Omental fat pad (tissue), 3 donors: ENCODE measurements at regions not wholly inside any gene's neighbourhood (a gene's known extent, or its start where the extent isn't known, plus 50 kb on each side); places are given as distances from the start of the nearest gene placed in this dataset.

Experiments used
- ATAC-seq: fragments of 150-250 bp; one replicate; pipeline ENCODE4 v1.9.1; 2016; ENCODE audit warnings: mild to moderate bottlenecking, moderate library complexity; ENCODE audit not compliant: low FRiP score
- DNase-seq: peaks from one replicate; pipeline ENCODE4 v3.0.0-alpha.2; 2019; ENCODE audit warnings: low spot score
- TF ChIP-seq, protein P1 (sequence below), 3 donors: fragments of 450-650 bp; IDR thresholded peaks; one replicate each; pipeline ENCODE4 v1.5.1; 2016 to 2017; ENCODE audit warnings: antibody characterized with exemption in 3 of 3, mild to moderate bottlenecking in 3 of 3, moderate library complexity in 2 of 3

DNA sequence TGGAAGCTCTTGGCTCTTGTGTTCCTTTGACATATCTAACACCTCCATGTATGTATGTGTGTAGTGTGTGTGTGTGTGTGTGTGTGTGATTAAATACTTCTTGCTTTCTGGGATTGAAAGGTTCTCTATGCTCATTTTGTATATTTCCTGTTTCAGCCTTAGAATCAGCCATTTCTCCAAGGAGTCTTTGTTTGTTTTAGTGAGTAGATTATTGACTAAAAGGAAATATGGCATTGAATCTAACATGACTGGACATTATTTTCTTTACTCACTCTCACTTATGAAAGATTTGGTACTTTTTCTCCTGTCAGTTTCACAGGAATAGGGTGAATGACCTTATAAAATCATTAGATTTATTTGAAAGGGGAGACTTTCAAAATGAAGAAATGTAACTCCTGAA is 413.8 kb upstream of the SLC14A2 start:
- no peak for DNase-seq
- TF ChIP-seq, protein P1, sequence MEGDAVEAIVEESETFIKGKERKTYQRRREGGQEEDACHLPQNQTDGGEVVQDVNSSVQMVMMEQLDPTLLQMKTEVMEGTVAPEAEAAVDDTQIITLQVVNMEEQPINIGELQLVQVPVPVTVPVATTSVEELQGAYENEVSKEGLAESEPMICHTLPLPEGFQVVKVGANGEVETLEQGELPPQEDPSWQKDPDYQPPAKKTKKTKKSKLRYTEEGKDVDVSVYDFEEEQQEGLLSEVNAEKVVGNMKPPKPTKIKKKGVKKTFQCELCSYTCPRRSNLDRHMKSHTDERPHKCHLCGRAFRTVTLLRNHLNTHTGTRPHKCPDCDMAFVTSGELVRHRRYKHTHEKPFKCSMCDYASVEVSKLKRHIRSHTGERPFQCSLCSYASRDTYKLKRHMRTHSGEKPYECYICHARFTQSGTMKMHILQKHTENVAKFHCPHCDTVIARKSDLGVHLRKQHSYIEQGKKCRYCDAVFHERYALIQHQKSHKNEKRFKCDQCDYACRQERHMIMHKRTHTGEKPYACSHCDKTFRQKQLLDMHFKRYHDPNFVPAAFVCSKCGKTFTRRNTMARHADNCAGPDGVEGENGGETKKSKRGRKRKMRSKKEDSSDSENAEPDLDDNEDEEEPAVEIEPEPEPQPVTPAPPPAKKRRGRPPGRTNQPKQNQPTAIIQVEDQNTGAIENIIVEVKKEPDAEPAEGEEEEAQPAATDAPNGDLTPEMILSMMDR (IDR thresholded peaks at IDR 0.05), result no peak
- no peak for ATAC-seq

DNA sequence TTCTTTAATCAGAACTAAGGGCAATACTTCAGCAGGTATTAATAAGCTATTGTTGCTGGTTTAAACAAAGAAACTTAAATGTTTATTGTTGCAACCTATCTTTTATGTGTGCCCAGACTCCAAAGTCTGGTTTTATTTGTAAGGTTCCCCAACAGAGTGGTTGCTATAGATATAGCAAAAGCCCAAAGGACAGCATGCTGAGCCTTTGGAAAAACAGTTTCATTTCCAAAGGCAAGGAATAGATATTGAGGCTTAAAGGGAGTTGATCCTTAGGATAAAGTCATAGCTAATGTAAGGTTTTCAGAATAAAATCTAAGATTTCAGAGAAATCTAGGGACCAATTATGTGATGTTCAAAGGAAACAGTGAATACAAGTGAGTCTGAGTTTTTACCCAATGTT is 413.2 kb upstream of the SLC14A2 start:
- ATAC-seq (no peak), DNase-seq (no peak)
- TF ChIP-seq, protein P1 (IDR thresholded peaks at IDR 0.05), result no peak

DNA sequence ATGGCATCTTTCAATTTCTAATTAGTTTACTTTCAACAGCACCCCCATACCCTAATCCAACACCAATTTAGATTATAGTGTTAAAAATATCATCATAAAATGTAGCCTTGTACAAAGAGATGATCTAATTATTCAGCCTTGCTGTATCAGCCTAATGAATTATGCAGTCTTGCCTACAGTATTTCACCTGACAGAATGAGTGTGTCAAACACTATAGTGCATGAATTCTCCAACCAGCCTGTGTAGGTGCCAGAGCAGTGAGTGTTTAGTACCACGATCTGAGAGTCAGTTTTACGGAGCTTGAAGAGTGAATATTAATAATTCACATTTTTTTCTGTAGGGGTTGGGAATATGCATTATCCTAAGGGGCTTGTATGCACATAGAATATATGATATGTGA is 411.6 kb upstream of the SLC14A2 start:
- ATAC-seq (no peak), DNase-seq (no peak)
- TF ChIP-seq, protein P1 (IDR thresholded peaks at IDR 0.05), result no peak

DNA sequence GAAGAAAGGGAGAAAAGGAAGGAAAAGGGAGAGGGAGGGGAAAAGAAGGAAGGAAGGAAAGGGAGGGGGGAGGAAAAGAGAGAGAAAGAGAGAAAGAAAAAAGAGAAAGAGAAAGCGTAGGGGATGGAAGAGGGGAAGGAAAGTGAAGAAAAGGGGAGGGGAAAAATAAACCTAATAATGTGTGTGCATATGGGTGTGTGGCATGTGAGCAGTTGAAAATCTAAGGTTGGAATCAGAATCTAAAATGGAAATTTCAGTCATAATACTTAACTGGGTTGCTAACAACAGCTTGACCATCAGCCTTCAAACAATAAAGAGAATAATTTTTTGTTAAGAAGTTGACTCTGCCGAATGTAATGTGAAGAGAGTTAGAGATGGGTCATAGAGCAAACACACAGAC is 407.9 kb upstream of the SLC14A2 start:
- TF ChIP-seq, protein P1 (IDR thresholded peaks at IDR 0.05), result no peak
- DNase-seq, result no peak
- no peak for ATAC-seq

DNA sequence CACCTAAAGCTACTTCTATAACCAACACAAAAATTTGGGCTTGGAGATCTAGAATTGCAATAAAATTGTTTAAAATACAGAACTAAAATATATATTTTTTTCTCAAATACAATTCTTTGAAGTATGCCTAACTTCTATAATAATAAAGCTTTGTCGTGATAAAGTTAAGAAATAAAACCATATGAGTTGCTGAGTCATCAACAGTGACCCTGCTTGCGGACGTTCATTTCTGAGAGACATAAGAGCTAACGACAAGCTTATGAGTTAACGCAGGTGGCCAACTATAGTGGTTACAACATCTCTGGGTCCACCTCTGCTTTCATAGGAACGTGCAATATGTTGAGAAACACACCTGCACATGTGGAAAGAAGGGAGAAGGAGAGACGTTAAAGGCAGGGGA is 407.1 kb upstream of the SLC14A2 start:
- TF ChIP-seq, protein P1 (IDR thresholded peaks at IDR 0.05), result no peak
- ATAC-seq, result no peak
- no peak for DNase-seq

DNA sequence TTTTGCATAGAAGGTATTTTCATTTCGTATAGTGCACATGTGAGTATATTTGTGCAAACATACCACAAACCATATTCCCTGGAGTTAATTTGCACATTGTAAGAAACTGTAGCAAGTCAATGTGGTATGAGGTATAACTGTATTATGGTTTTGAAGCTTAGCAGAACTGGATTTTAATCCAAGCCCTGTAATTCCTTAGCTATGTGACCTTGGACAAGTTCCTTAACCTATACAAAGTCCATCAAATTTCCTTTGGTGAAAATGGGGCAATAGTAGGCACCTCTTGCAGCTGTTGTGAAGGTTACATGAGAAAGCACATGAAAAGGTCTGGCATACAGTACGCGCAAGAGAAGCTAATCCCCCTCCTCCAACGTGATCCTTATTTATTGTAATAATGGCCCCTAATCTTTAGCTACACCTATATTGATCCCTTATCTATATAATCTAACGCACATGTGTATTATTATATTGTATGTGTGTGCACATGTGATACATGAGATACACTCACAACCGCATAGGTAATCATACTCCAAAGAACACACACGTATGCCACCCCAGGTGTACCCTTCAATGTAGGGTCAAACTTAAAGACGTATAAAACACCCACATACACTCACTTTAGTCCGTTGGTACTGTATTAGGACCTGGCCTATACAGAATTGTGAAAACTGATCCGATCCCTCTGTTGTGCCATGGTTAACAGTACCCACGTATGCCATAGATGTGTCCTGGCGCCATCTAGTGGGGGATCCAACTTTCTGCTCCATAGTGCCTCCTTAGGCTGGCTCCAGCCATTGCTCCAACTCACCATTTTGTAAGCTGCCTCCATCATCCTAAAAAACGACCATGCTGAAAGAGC is 402.9 kb upstream of the SLC14A2 start:
- TF ChIP-seq, protein P1 (IDR thresholded peaks at IDR 0.05), result peak in 1 of 3 donors; percentile 28
- ATAC-seq, result peak; percentile 85
- peak; percentile 62 for DNase-seq

DNA sequence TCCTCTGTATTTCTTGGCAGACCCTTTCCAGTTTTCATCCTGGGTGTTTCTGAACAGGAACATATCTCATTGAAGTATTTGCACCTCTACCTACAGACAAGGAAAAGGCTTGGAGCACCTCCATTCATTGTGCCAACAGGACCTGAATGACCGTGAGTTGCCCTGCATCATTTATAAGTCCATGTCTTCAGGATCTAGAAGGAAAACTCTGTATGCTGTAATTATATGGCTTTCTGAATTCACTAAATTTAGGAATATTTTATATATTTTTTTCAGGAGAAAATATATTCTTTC is 402.3 kb upstream of the SLC14A2 start:
- DNase-seq (no peak), ATAC-seq (no peak)
- TF ChIP-seq, protein P1 (IDR thresholded peaks at IDR 0.05), result no peak
